HCT116 (cell line): ENCODE measurements at regions not wholly inside any gene's neighbourhood (a gene's known extent, or its start where the extent isn't known, plus 50 kb on each side); places are given as distances from the start of the nearest gene placed in this dataset.

Source experiments
- ATAC-seq: fragments of 200-7000 bp; cut with Tn5 transposase; 2 replicates; pipeline ENCODE4 v1.9.1; 2020; ENCODE audit warnings: mild to moderate bottlenecking, moderate library complexity
- BruUV-seq: library from RNA; stranded (reverse); fragments of 400-500 nt; replicated peaks from 2 replicates; lab custom pipeline; 2021; lab: Mats Ljungman, UMichigan
- CTCF ChIA-PET: fragments of 300-600 bp; sonication (Branson Sonifier 250); formaldehyde crosslinking; loops from one replicate; lab custom pipeline; 2021; ENCODE audit warnings: antibody characterized with exemption; lab: Charles Lee
- POLR2A ChIA-PET: fragments of 300-600, 350-600 bp; sonication (Branson Sonifier 250); formaldehyde crosslinking; loops from one replicate; lab custom pipeline; 2021; ENCODE audit warnings: antibody characterized with exemption; lab: Charles Lee
- RAD21 ChIA-PET, 2 experiments: fragments of 300-600 bp; sonication (Branson Sonifier 250); formaldehyde crosslinking; loops; one replicate each; lab custom pipeline; 2023; ENCODE audit warnings: low total read pairs in 2 of 2; ENCODE audit not compliant: uncharacterized antibody in 2 of 2, unreplicated experiment in 2 of 2, low non-redundant PET in 1 of 2; lab: Charles Lee
- DNase-seq: peaks from one replicate; pipeline ENCODE4 v3.0.0-alpha.2; 2010; ENCODE audit warnings: low read depth, low spot score
- H2AFZ ChIP-seq: fragments of 200-600 bp; shearing (Covaris generic), sonication (generic); 2 replicates; pipeline ENCODE4 v1.6.1; 2017; ENCODE audit warnings: low read depth, mixed run types, mixed read lengths, antibody characterized with exemption, low read length; ENCODE audit not compliant: poor library complexity, severe bottlenecking
- H3K27ac ChIP-seq: 2 replicates; pipeline ENCODE4 v1.5.1; 2012; ENCODE audit warnings: low read depth, low read length
- H3K27me3 ChIP-seq: fragments of 200-600 bp; sonication (generic); 2 replicates; pipeline ENCODE4 v1.6.1; 2016; ENCODE audit warnings: mixed run types, low read length, mixed read lengths; ENCODE audit not compliant: insufficient read depth
- H3K36me3 ChIP-seq, 2 experiments: fragments of 200-500 bp in 1 of 2; fragments of 200-600 bp in 1 of 2; sonication (Bioruptor generic) in 1 of 2; sonication (generic) in 1 of 2; 2 replicates each; pipeline versions ENCODE4 v1.5.1 to v1.6.1; 2014 to 2016; ENCODE audit warnings: low read length in 2 of 2, inconsistent platforms in 1 of 2, mixed read lengths in 1 of 2, mixed run types in 1 of 2; ENCODE audit not compliant: insufficient read depth in 2 of 2, control insufficient read depth in 1 of 2
- H3K4me1 ChIP-seq, 2 experiments: fragments of 200-600 bp in 1 of 2; sonication (generic) in 1 of 2; 2 replicates each; pipeline versions ENCODE4 v1.5.1 to v1.6.1; 2012 to 2017; ENCODE audit warnings: low read length in 2 of 2, inconsistent platforms in 1 of 2, mild to moderate bottlenecking in 1 of 2, mixed read lengths in 1 of 2, mixed run types in 1 of 2, moderate library complexity in 1 of 2; ENCODE audit not compliant: insufficient read depth in 2 of 2, control insufficient read depth in 1 of 2
- H3K4me2 ChIP-seq: fragments of 200-600 bp; sonication (generic); 2 replicates; pipeline ENCODE4 v1.6.1; 2017; ENCODE audit warnings: mixed run types, low read length, mixed read lengths
- H3K4me3 ChIP-seq, 2 experiments: fragments of 200-600 bp in 1 of 2; sonication (generic) in 1 of 2; replicated peaks in 1 of 2; 2 replicates each; pipeline ENCODE4 v1.5.1; 2011 to 2016; ENCODE audit warnings: low read length in 2 of 2, control low read depth in 1 of 2, low read depth in 1 of 2, mild to moderate bottlenecking in 1 of 2, mixed read lengths in 1 of 2, mixed run types in 1 of 2
- H3K79me2 ChIP-seq: fragments of 200-600 bp; sonication (generic); 2 replicates; pipeline ENCODE4 v1.6.1; 2017; ENCODE audit warnings: mild to moderate bottlenecking, mixed run types, low read length, moderate library complexity, mixed read lengths; ENCODE audit not compliant: insufficient read depth
- H3K9ac ChIP-seq: fragments of 200-600 bp; sonication (generic); 2 replicates; pipeline ENCODE4 v1.6.1; 2016; ENCODE audit warnings: low read length, mixed read lengths
- H3K9me2 ChIP-seq: fragments of 200-600 bp; sonication (generic), shearing (Covaris generic); 2 replicates; pipeline ENCODE4 v1.6.1; 2017; ENCODE audit warnings: mixed run types, mild to moderate bottlenecking, moderate library complexity; ENCODE audit not compliant: insufficient read depth
- H3K9me3 ChIP-seq, 2 experiments: fragments of 200-500 bp in 1 of 2; fragments of 200-600 bp in 1 of 2; sonication (Bioruptor generic) in 1 of 2; sonication (generic) in 1 of 2; 2 replicates each; pipeline ENCODE4 v1.6.1; 2014 to 2017; ENCODE audit warnings: low read length in 2 of 2, mixed read lengths in 2 of 2, inconsistent platforms in 1 of 2, low read depth in 1 of 2, mild to moderate bottlenecking in 1 of 2, mixed run types in 1 of 2, moderate library complexity in 1 of 2; ENCODE audit not compliant: control insufficient read depth in 1 of 2, insufficient read depth in 1 of 2
- H4K20me1 ChIP-seq: fragments of 200-600 bp; sonication (generic), shearing (Covaris generic); 2 replicates; pipeline ENCODE4 v1.6.1; 2017; ENCODE audit warnings: mixed run types, mild to moderate bottlenecking, moderate library complexity; ENCODE audit not compliant: insufficient read depth
- CBX3 ChIP-seq: IDR thresholded peaks from 2 replicates; pipeline ENCODE4 v1.6.1; 2012; ENCODE audit warnings: low read depth
- CEBPB ChIP-seq: IDR thresholded peaks from 2 replicates; pipeline ENCODE4 v1.6.1; 2012; ENCODE audit warnings: low read depth
- EGR1 ChIP-seq: IDR thresholded peaks from 2 replicates; pipeline ENCODE4 v1.6.1; 2012; ENCODE audit warnings: low read depth
- ELF1 ChIP-seq: IDR thresholded peaks from 2 replicates; pipeline ENCODE4 v1.6.1; 2012; ENCODE audit warnings: low read depth, borderline replicate concordance
- EZH2 ChIP-seq: fragments of 200-600 bp; sonication (generic); IDR thresholded peaks from 2 replicates; pipeline ENCODE4 v1.6.1; 2017; ENCODE audit warnings: antibody characterized with exemption, mixed run types
- JUND ChIP-seq: IDR thresholded peaks from 2 replicates; pipeline ENCODE4 v1.6.1; 2012
- POLR2A ChIP-seq: IDR thresholded peaks from 2 replicates; pipeline ENCODE4 v1.7.0; 2011; ENCODE audit warnings: borderline replicate concordance; ENCODE audit not compliant: insufficient read depth, insufficient read length; ENCODE audit errors: extremely low read depth
- POLR2AphosphoS5 ChIP-seq: IDR thresholded peaks from 2 replicates; pipeline ENCODE4 v1.6.1; 2011; ENCODE audit warnings: mild to moderate bottlenecking, low read depth, low read length, moderate library complexity
- RAD21 ChIP-seq: IDR thresholded peaks from 2 replicates; pipeline ENCODE4 v1.6.1; 2012; ENCODE audit warnings: low read depth, mild to moderate bottlenecking
- SP1 ChIP-seq: IDR thresholded peaks from 2 replicates; pipeline ENCODE4 v1.6.1; 2012; ENCODE audit warnings: low read depth
- TCF7L2 ChIP-seq: IDR thresholded peaks from 2 replicates; pipeline ENCODE4 v1.7.0; 2011; ENCODE audit warnings: borderline replicate concordance, inconsistent platforms; ENCODE audit not compliant: insufficient read depth, insufficient read length; ENCODE audit errors: extremely low read depth
- YY1 ChIP-seq: IDR thresholded peaks from 2 replicates; pipeline ENCODE4 v1.6.1; 2011; ENCODE audit warnings: low read length, low read depth, moderate library complexity, mild to moderate bottlenecking; ENCODE audit not compliant: insufficient replicate concordance; ENCODE audit errors: extremely low read depth
- ZNF274 ChIP-seq: fragments of 200-500 bp; sonication (Bioruptor generic); IDR thresholded peaks from 2 replicates; pipeline ENCODE4 v1.6.1; 2014; ENCODE audit warnings: mild to moderate bottlenecking, low read depth, low read length, inconsistent platforms
- intact Hi-C: fragments of 100-400 bp; cut with micrococcal nuclease; formaldehyde crosslinking; loops from 2 replicates; pipeline ENCODE4 v1.10.0; 2022
- TF ChIP-seq, protein P1 (sequence below), 3 experiments: fragments of 200-600 bp in 1 of 3; sonication (generic) in 1 of 3; IDR thresholded peaks in 2 of 3; conservative IDR thresholded peaks in 1 of 3; 2 replicates each; pipeline ENCODE4 v1.5.1; 2012 to 2017; ENCODE audit warnings: low read depth in 2 of 3, low read length in 2 of 3, antibody characterized with exemption in 1 of 3, borderline replicate concordance in 1 of 3, control low read depth in 1 of 3, mild to moderate bottlenecking in 1 of 3, mixed read lengths in 1 of 3, mixed run types in 1 of 3, moderate library complexity in 1 of 3; ENCODE audit not compliant: insufficient read depth in 1 of 3
- TF ChIP-seq, protein P2 (sequence below): IDR thresholded peaks from 2 replicates; pipeline ENCODE4 v1.6.1; 2012

DNA sequence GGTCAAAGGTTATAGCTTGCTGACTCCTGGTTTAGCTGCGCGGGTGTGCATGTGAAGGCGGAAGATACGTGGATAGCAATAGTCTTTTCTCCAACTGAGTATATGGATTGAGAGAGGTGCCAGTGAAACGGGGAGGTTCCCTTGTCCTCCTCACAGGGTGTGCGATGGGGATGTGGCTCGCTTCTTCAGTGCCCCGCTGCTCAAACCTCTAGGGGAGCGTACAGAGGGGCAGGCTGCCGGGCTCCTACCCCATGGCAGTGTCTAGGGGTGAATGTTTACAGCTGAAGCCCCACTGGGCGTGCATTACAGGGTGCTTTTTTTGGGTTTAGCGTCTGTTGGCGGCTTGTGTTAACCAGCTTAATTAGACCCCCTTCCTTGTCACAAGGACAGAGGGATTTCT lies 438.5 kb downstream of the CCSER2 start:
- Histone ChIP-seq H3K79me2 (no peaks in the 10 kb centered on the region), H3K9me3 (no peaks in the 10 kb centered on the region)
- TF ChIP-seq CBX3 (no peak), ELF1 (no peak), TCF7L2 (no peak), POLR2AphosphoS5 (no peak), EZH2 (no peak), JUND (no peak), POLR2A (no peak)
- TF ChIP-seq, protein P1, sequence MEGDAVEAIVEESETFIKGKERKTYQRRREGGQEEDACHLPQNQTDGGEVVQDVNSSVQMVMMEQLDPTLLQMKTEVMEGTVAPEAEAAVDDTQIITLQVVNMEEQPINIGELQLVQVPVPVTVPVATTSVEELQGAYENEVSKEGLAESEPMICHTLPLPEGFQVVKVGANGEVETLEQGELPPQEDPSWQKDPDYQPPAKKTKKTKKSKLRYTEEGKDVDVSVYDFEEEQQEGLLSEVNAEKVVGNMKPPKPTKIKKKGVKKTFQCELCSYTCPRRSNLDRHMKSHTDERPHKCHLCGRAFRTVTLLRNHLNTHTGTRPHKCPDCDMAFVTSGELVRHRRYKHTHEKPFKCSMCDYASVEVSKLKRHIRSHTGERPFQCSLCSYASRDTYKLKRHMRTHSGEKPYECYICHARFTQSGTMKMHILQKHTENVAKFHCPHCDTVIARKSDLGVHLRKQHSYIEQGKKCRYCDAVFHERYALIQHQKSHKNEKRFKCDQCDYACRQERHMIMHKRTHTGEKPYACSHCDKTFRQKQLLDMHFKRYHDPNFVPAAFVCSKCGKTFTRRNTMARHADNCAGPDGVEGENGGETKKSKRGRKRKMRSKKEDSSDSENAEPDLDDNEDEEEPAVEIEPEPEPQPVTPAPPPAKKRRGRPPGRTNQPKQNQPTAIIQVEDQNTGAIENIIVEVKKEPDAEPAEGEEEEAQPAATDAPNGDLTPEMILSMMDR (IDR thresholded peaks at IDR 0.05 in 2 of 3, conservative IDR thresholded peaks at IDR 0.05 in 1 of 3; ENCODE audit: borderline replicate concordance in 1 of 3, insufficient read depth in 1 of 3, low read depth in 2 of 3, low read length in 2 of 3): no peak
- TF ChIP-seq, all 23 proteins: peak for 0
- BruUV-seq: no TSS peak
- Histone ChIP-seq H2AFZ (no peak overlapping the region), H3K9me2 (no peaks in the 10 kb centered on the region), H3K4me2 (no peak overlapping the region), H3K4me3 (no peak overlapping the region), H3K27ac (no peak overlapping the region), H3K36me3 (no peaks in the 10 kb centered on the region), H3K4me1 (no peaks in the 10 kb centered on the region), H4K20me1 (no peaks in the 10 kb centered on the region), H3K9ac (no peak overlapping the region), H3K27me3 (peaks cover 9% of the 10 kb centered on the region; the same call in 1 of the 2 replicates)
- ATAC-seq: no peak
- DNase-seq: no peak
- RAD21 ChIA-PET: no interaction called here
- intact Hi-C loops: no loop called here
- POLR2A ChIA-PET: no interaction called here
- CTCF ChIA-PET: interaction anchor here (1.3 kb wide), 1 partner anchor 154 kb away, joined by 4 read pairs; no protein-coding TSS in a partner anchor

DNA sequence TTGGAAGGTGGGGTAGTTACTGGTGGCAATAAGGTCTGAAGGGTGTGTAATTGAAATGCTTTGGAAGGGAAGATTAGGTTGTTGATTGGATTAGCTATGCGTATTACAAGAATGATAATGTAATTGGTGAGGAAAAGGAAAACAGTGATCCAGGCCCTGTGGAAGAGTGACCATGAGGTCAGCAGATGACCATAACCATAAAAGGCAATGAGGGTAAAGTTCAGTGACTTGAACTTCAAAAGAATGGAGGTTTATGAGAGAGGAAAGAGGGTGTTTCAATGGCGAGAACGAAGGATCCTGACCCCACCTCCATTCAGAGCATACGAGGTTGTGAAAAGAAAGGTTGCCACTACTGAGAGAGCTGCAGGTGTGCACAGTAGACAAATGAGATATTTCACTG lies 439.7 kb downstream of the CCSER2 start:
- BruUV-seq: no TSS peak
- H4K20me1 ChIP-seq: no peaks in the 10 kb centered on the region
- CTCF ChIA-PET: no interaction called here
- no peak overlapping the region for H3K4me3 ChIP-seq
- ATAC-seq: no peak
- H3K9me2 ChIP-seq: no peaks in the 10 kb centered on the region
- POLR2A ChIA-PET: no interaction called here
- intact Hi-C loops: no loop called here
- TF ChIP-seq CBX3: no peak
- TF ChIP-seq POLR2AphosphoS5: no peak
- no peak for TF ChIP-seq CEBPB
- TF ChIP-seq RAD21: no peak
- TF ChIP-seq ZNF274: no peak
- TF ChIP-seq, protein P1 (IDR thresholded peaks at IDR 0.05 in 2 of 3, conservative IDR thresholded peaks at IDR 0.05 in 1 of 3; ENCODE audit: borderline replicate concordance in 1 of 3, insufficient read depth in 1 of 3, low read depth in 2 of 3, low read length in 2 of 3): no peak
- no peak for TF ChIP-seq SP1
- TF ChIP-seq YY1: no peak
- TF ChIP-seq TCF7L2: no peak
- no peak for TF ChIP-seq EGR1
- TF ChIP-seq, protein P2, sequence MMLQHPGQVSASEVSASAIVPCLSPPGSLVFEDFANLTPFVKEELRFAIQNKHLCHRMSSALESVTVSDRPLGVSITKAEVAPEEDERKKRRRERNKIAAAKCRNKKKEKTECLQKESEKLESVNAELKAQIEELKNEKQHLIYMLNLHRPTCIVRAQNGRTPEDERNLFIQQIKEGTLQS: no peak
- no peak overlapping the region for H3K9ac ChIP-seq
- H3K27ac ChIP-seq: no peak overlapping the region
- H3K4me1 ChIP-seq: no peaks in the 10 kb centered on the region
- RAD21 ChIA-PET: no interaction called here
- no peaks in the 10 kb centered on the region for H3K79me2 ChIP-seq
- H3K36me3 ChIP-seq: no peaks in the 10 kb centered on the region
- H3K4me2 ChIP-seq: no peak overlapping the region
- no peak for DNase-seq
- no peak overlapping the region for H2AFZ ChIP-seq
- peaks cover 9% of the 10 kb centered on the region; the same call in 1 of the 2 replicates for H3K27me3 ChIP-seq
- H3K9me3 ChIP-seq: no peaks in the 10 kb centered on the region
